OCI-LY7 (cell line): ENCODE measurements at regions not wholly inside any gene's neighbourhood (a gene's known extent, or its start where the extent isn't known, plus 50 kb on each side); places are given as distances from the start of the nearest gene placed in this dataset.

ENCODE experiments used
- CTCF ChIP-seq: fragments of 200-600 bp; sonication (generic); conservative IDR thresholded peaks from 2 replicates; pipeline ENCODE4 v1.5.1; 2014; ENCODE audit warnings: mild to moderate bottlenecking, antibody characterized with exemption, low read length, moderate library complexity, mixed read lengths
- EZH2phosphoT487 ChIP-seq: fragments of 200-600 bp; sonication (generic); IDR thresholded peaks from 2 replicates; pipeline ENCODE4 v1.6.1; 2018; ENCODE audit warnings: low read depth, borderline replicate concordance, mild to moderate bottlenecking, mixed run types, antibody characterized with exemption, low read length, moderate library complexity, mixed read lengths

- TF ChIP-seq CTCF (no peak), EZH2phosphoT487 (no peak)
These were observed 485.2 kb downstream of the SIPA1L2 start for GRCh38 chr1:232144696-232145230.
